ENCODE measurements at regions not wholly inside any gene's neighbourhood (a gene's known extent, or its start where the extent isn't known, plus 50 kb on each side); places are given as distances from the start of the nearest gene placed in this dataset.

- TF ChIP-seq ZNF462 (CRISPR knock-in tag; IDR thresholded peaks at IDR 0.05): no peak
These were observed 80.7 kb upstream of the MPDZ start (continued) for GRCh38 chr9:13360188-13360587.

GRCh38 chr9:13358128-13358527 lies 78.6 kb upstream of the MPDZ start:
- no peak overlapping the region for H3K27ac ChIP-seq (ENCODE audit: low read depth)
- H3K27ac Mint-ChIP-seq: no peak overlapping the region
- no peak overlapping the region for H3K4me2 ChIP-seq
- no peaks in the 10 kb centered on the region for H3F3A ChIP-seq (replicated peaks; ENCODE audit: low read depth)
- H2AFZ ChIP-seq: no peak overlapping the region
- H3K27me3 Mint-ChIP-seq (ENCODE audit: insufficient read depth, low read depth, poor library complexity): peaks cover 4% of the 10 kb centered on the region
- H3K36me3 ChIP-seq (ENCODE audit: insufficient read depth): no peaks in the 10 kb centered on the region
- no peaks in the 10 kb centered on the region for H3K4me1 Mint-ChIP-seq
- no peaks in the 10 kb centered on the region for H3K79me2 ChIP-seq (replicated peaks; ENCODE audit: insufficient read depth)
- no peaks in the 10 kb centered on the region for H3K4me1 ChIP-seq (ENCODE audit: insufficient read depth)
- H3K4me3 Mint-ChIP-seq: no peak overlapping the region
- DNase-seq (ENCODE audit: low spot score) (no peak), ATAC-seq (no peak)
- H3K9me2 ChIP-seq (ENCODE audit: insufficient read depth): no peaks in the 10 kb centered on the region
- H3K9me3 Mint-ChIP-seq: no peaks in the 10 kb centered on the region
- no peaks in the 10 kb centered on the region for H3K36me3 Mint-ChIP-seq (ENCODE audit: low read depth)
- H3K4me3 ChIP-seq: no peak overlapping the region
- H4K20me1 ChIP-seq (replicated peaks; ENCODE audit: insufficient read depth): no peaks in the 10 kb centered on the region
- H3K27me3 ChIP-seq (ENCODE audit: insufficient read depth): no peaks in the 10 kb centered on the region
- TF ChIP-seq ZNF331 (CRISPR knock-in tag; IDR thresholded peaks at IDR 0.05; ENCODE audit: low read depth) (no peak), STAT1 (IDR thresholded peaks at IDR 0.05; ENCODE audit: unreplicated experiment) (no peak), NANOG (IDR thresholded peaks at IDR 0.05; ENCODE audit: borderline replicate concordance) (no peak), ZNF462 (CRISPR knock-in tag; IDR thresholded peaks at IDR 0.05) (no peak), CREB1 (CRISPR knock-in tag; IDR thresholded peaks at IDR 0.05; ENCODE audit: low read depth) (no peak), EZH2 (IDR thresholded peaks at IDR 0.05; ENCODE audit: low read depth, unreplicated experiment) (no peak), JUNB (IDR thresholded peaks at IDR 0.05; ENCODE audit: unreplicated experiment) (no peak), ETS1 (IDR thresholded peaks at IDR 0.05) (no peak), POLR2AphosphoS5 (IDR thresholded peaks at IDR 0.05; ENCODE audit: low read depth) (no peak)

Data from GM23338 (cell line).